WERI-Rb-1 (cell line): ENCODE measurements at regions not wholly inside any gene's neighbourhood (a gene's known extent, or its start where the extent isn't known, plus 50 kb on each side); places are given as distances from the start of the nearest gene placed in this dataset.
A peak's percentile ranks its signal among the peaks of the same experiment; 100 is the strongest.

ENCODE experiments used
- DNase-seq: peaks from one replicate; pipeline ENCODE4 v3.0.0-alpha.2; 2020
- H3K27ac ChIP-seq: fragments of 250-450 bp; sonication (Bioruptor Pico); 2 replicates; pipeline ENCODE4 v1.5.1; 2020; ENCODE audit warnings: mild to moderate bottlenecking, moderate library complexity
- H3K27me3 ChIP-seq: fragments of 250-450 bp; sonication (Bioruptor Pico); 2 replicates; pipeline ENCODE4 v1.5.1; 2021; ENCODE audit warnings: mild to moderate bottlenecking, low read depth, moderate library complexity; ENCODE audit not compliant: insufficient read depth, severe bottlenecking
- H3K36me3 ChIP-seq: fragments of 250-450 bp; sonication (Bioruptor Pico); 2 replicates; pipeline ENCODE4 v1.5.1; 2020; ENCODE audit warnings: mild to moderate bottlenecking, moderate library complexity
- H3K4me3 ChIP-seq: 2 replicates; pipeline ENCODE4 v1.5.1; 2011; ENCODE audit warnings: low read depth, mild to moderate bottlenecking, control low read depth, low read length
- H3K9me3 ChIP-seq: fragments of 250-450 bp; sonication (Bioruptor Pico); 2 replicates; pipeline ENCODE4 v1.5.1; 2021; ENCODE audit warnings: mild to moderate bottlenecking, moderate library complexity; ENCODE audit not compliant: severe bottlenecking
- CTCF ChIP-seq: IDR thresholded peaks from 2 replicates; pipeline ENCODE4 v1.5.1; 2011; ENCODE audit warnings: low read depth, mild to moderate bottlenecking, control low read depth, inconsistent platforms, low read length

GRCh38 chr1:194164755-194165154 is 978.3 kb upstream of the B3GALT2 start:
- H3K4me3 ChIP-seq: no peak overlapping the region
- TF ChIP-seq CTCF: no peak
- no peak overlapping the region for H3K27ac ChIP-seq
- H3K9me3 ChIP-seq: no peaks in the 10 kb centered on the region
- no peak for DNase-seq
- H3K36me3 ChIP-seq: no peaks in the 10 kb centered on the region
- no peaks in the 10 kb centered on the region for H3K27me3 ChIP-seq

GRCh38 chr1:194161591-194161990 is 975.2 kb upstream of the B3GALT2 start:
- peaks cover 6% of the 10 kb centered on the region for H3K9me3 ChIP-seq
- no peaks in the 10 kb centered on the region for H3K36me3 ChIP-seq
- no peak overlapping the region for H3K27ac ChIP-seq
- no peak for TF ChIP-seq CTCF
- DNase-seq: no peak
- no peak overlapping the region for H3K4me3 ChIP-seq
- no peaks in the 10 kb centered on the region for H3K27me3 ChIP-seq

DNA sequence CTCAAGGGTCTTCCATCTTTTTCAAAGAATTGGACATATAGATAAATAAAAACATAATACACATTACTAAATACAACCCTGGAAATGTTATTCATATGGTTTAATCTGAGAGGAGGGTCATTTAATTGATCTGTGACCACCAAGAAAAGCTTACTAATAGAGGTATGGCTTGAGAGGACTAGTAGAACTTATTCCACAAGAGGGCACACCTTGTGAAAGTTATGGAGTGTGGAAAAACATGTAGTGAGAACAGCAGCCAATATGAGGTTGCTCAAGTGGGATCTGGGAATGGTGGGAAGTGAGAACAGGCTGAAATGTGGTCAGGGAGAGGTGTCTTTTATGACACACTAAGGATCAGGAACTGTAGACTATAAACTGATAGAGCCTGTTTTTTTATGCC is 973.5 kb upstream of the B3GALT2 start:
- H3K27ac ChIP-seq: no peak overlapping the region
- H3K27me3 ChIP-seq: no peaks in the 10 kb centered on the region
- H3K4me3 ChIP-seq: no peak overlapping the region
- H3K36me3 ChIP-seq: no peaks in the 10 kb centered on the region
- DNase-seq: no peak
- peaks cover 6% of the 10 kb centered on the region for H3K9me3 ChIP-seq
- TF ChIP-seq CTCF: 0 out of 2 replicates have a peak, but pooled peaks have one; percentile 29

- no peaks in the 10 kb centered on the region for H3K27me3 ChIP-seq
- no peak for TF ChIP-seq CTCF
- DNase-seq: no peak
Observed at GRCh38 chr1:194155962-194156361, 969.5 kb upstream of the B3GALT2 start.

GRCh38 chr1:194151056-194151455 is 964.6 kb upstream of the B3GALT2 start:
- Histone ChIP-seq H3K27ac (no peak overlapping the region), H3K27me3 (no peaks in the 10 kb centered on the region), H3K36me3 (no peaks in the 10 kb centered on the region), H3K4me3 (no peak overlapping the region), H3K9me3 (no peaks in the 10 kb centered on the region)
- DNase-seq: no peak
- TF ChIP-seq CTCF: no peak

More at GRCh38 chr1:194155962-194156361, 969.5 kb upstream of the B3GALT2 start:
- no peak overlapping the region for H3K4me3 ChIP-seq
- no peaks in the 10 kb centered on the region for H3K36me3 ChIP-seq
- peaks cover 6% of the 10 kb centered on the region for H3K9me3 ChIP-seq
- no peak overlapping the region for H3K27ac ChIP-seq

GRCh38 chr1:194150242-194150641 is 963.8 kb upstream of the B3GALT2 start:
- no peak for TF ChIP-seq CTCF
- no peaks in the 10 kb centered on the region for H3K9me3 ChIP-seq
- no peaks in the 10 kb centered on the region for H3K27me3 ChIP-seq
- H3K36me3 ChIP-seq: no peaks in the 10 kb centered on the region
- DNase-seq: no peak
- H3K4me3 ChIP-seq: no peak overlapping the region
- H3K27ac ChIP-seq: no peak overlapping the region
